ENCODE measurements at regions not wholly inside any gene's neighbourhood (a gene's known extent, or its start where the extent isn't known, plus 50 kb on each side); places are given as distances from the start of the nearest gene placed in this dataset.

DNA sequence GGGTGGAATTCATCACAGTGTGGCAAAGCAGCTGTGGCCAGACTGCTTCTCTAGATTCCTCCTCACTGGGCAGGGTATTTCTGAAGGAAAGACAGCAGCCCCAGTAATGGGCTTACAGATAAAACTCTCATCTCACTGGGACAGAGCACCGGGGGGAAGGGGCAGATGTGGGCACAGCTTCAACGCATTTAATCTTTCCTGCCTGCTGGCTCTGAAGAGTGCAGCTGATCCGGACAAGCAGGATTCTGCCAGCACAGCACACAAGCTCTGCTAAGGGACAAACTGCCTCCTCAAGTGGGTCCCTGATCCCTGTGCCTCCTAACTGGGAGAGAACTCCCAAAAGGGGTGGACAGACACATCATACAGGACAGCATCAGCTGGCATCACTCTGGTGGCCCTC lies 779.9 kb upstream of the CNTNAP5 start:
- Histone ChIP-seq H3K56ac (replicated peaks; ENCODE audit: insufficient read length, low read depth, low read length) (no peak overlapping the region), H3K9me3 (ENCODE audit: insufficient read depth in 2 of 2, low read depth in 1 of 2, low read length in 1 of 2) (no peaks in the 10 kb centered on the region), H4K8ac (ENCODE audit: extremely low read depth, insufficient read depth, low read length) (no peak overlapping the region), H3K23ac (ENCODE audit: insufficient read length) (no peak overlapping the region), H3K36me3 (ENCODE audit: control insufficient read depth in 2 of 4, insufficient read depth in 4 of 4, low read length in 3 of 4) (no peaks in the 10 kb centered on the region), H3K4me1 (replicated peaks in 1 of 4; ENCODE audit: control insufficient read depth in 3 of 4, insufficient read depth in 4 of 4, low read length in 3 of 4) (no peaks in the 10 kb centered on the region), H2BK12ac (ENCODE audit: low read depth, low read length) (0 out of 2 replicates have a peak overlapping the region, but pooled peaks have one; percentile 17), H3K79me1 (ENCODE audit: low read depth, low read length) (no peaks in the 10 kb centered on the region), H3K4me2 (ENCODE audit: insufficient read depth in 1 of 2, low read depth in 2 of 2, low read length in 2 of 2) (no peak overlapping the region), H3K9ac (replicated peaks in 1 of 4; ENCODE audit: extremely low read depth in 1 of 4, low read depth in 3 of 4, low read length in 3 of 4) (no peak overlapping the region), H3K18ac (ENCODE audit: extremely low read depth, low read length) (no peak overlapping the region), H3K4ac (replicated peaks; ENCODE audit: insufficient read length, low read depth, low read length) (no peak overlapping the region), H2BK20ac (ENCODE audit: low read length) (no peak overlapping the region), H2AFZ (ENCODE audit: low read length) (0 out of 2 replicates have a peak overlapping the region, but pooled peaks have one; percentile 44), H2AK5ac (ENCODE audit: low read depth, low read length) (no peak overlapping the region), H2BK15ac (ENCODE audit: low read length) (no peak overlapping the region), H2BK120ac (replicated peaks; ENCODE audit: low read depth, low read length) (no peak overlapping the region), H3K27ac (ENCODE audit: low read depth, low read length) (no peak overlapping the region), H3K27me3 (replicated peaks in 1 of 4; ENCODE audit: control insufficient read depth in 3 of 4, extremely low read depth in 1 of 4, insufficient read depth in 3 of 4, low read length in 3 of 4) (no peaks in the 10 kb centered on the region), H3K4me3 (ENCODE audit: extremely low read depth in 1 of 4, insufficient read depth in 2 of 4, low read depth in 3 of 4, low read length in 4 of 4) (no peak overlapping the region), H4K20me1 (replicated peaks in 1 of 2; ENCODE audit: control insufficient read depth in 1 of 2, insufficient read depth in 2 of 2, low read length in 2 of 2) (no peaks in the 10 kb centered on the region), H3K14ac (ENCODE audit: insufficient read length) (no peak overlapping the region), H3K79me2 (ENCODE audit: control insufficient read depth in 1 of 2, insufficient read depth in 2 of 2, low read length in 2 of 2) (no peaks in the 10 kb centered on the region), H4K91ac (replicated peaks; ENCODE audit: insufficient read length, low read length) (no peak overlapping the region), H4K5ac (ENCODE audit: insufficient read length, low read depth, low read length) (no peak overlapping the region), H3K23me2 (ENCODE audit: low read depth, low read length) (no peaks in the 10 kb centered on the region), H2BK5ac (ENCODE audit: low read depth, low read length) (no peak overlapping the region)
- FAIRE-seq (no peak), DNase-seq (ENCODE audit: low read depth in 1 of 2, low spot score in 2 of 2) (no peak)
- CTCF ChIA-PET (ENCODE audit: partially characterized antibody), result no interaction called here
- WGBS, 2 experiments (ENCODE audit: extremely low coverage in 1 of 2, insufficient coverage in 1 of 2, insufficient read length in 1 of 2, insufficient replicate concordance in 2 of 2, low coverage in 1 of 2, low lambda C conversion rate in 2 of 2, missing lambda C conversion rate in 1 of 2), result no CpG with 5 or more reads among the region's 3 CpGs
- POLR2A ChIA-PET (ENCODE audit: partially characterized antibody), result no interaction called here
- no peak for TF ChIP-seq RAD21 (IDR thresholded peaks at IDR 0.05 in 1 of 2, conservative IDR thresholded peaks at IDR 0.05 in 1 of 2; ENCODE audit: low read depth in 2 of 2, low read length in 2 of 2)
- TF ChIP-seq, protein P1, sequence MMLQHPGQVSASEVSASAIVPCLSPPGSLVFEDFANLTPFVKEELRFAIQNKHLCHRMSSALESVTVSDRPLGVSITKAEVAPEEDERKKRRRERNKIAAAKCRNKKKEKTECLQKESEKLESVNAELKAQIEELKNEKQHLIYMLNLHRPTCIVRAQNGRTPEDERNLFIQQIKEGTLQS (IDR thresholded peaks at IDR 0.05; ENCODE audit: insufficient read depth, low read depth, low read length), result no peak
- TF ChIP-seq JUN (IDR thresholded peaks at IDR 0.05; ENCODE audit: low read depth, low read length), result no peak
- TF ChIP-seq CBX8 (IDR thresholded peaks at IDR 0.05; ENCODE audit: borderline replicate concordance, low read depth, low read length), result no peak
- no peak for TF ChIP-seq YY1 (IDR thresholded peaks at IDR 0.05; ENCODE audit: low read depth, low read length)
- no peak for TF ChIP-seq SRF (IDR thresholded peaks at IDR 0.05; ENCODE audit: low read depth, low read length)
